Keratinocyte (primary cell): ENCODE measurements at regions not wholly inside any gene's neighbourhood (a gene's known extent, or its start where the extent isn't known, plus 50 kb on each side); places are given as distances from the start of the nearest gene placed in this dataset.

ENCODE experiments used
- DNase-seq: peaks from one replicate; pipeline ENCODE4 v3.0.0-alpha.2; 2011; ENCODE audit warnings: low read depth, missing footprints, low spot score
- FAIRE-seq: peaks from 2 replicates; lab custom pipeline; 2011; peaks lifted over from hg19 to GRCh38; lab: Jason Lieb, UNC
- H2AFZ ChIP-seq: 2 replicates; pipeline ENCODE4 v1.6.0; 2012; ENCODE audit warnings: low read length, control low read depth, inconsistent platforms; ENCODE audit not compliant: control insufficient read depth
- H3K27ac ChIP-seq: 2 replicates; pipeline ENCODE4 v1.5.1; 2011; ENCODE audit warnings: low read length; ENCODE audit not compliant: control insufficient read depth, insufficient read depth
- H3K27me3 ChIP-seq: 3 replicates; pipeline ENCODE4 v1.6.0; 2011; ENCODE audit warnings: low read length; ENCODE audit not compliant: control insufficient read depth, insufficient read depth; ENCODE audit errors: extremely low read depth
- H3K36me3 ChIP-seq, 2 experiments: 2 replicates in 1 of 2; 3 replicates in 1 of 2; pipeline ENCODE4 v1.5.1; 2011; ENCODE audit warnings: low read length in 2 of 2, mild to moderate bottlenecking in 1 of 2; ENCODE audit not compliant: control insufficient read depth in 2 of 2, insufficient read depth in 2 of 2; ENCODE audit errors: extremely low read depth in 1 of 2
- H3K4me1 ChIP-seq: 3 replicates; pipeline ENCODE4 v1.5.1; 2011; ENCODE audit warnings: low read length; ENCODE audit not compliant: control insufficient read depth, insufficient read depth; ENCODE audit errors: extremely low read depth
- H3K4me2 ChIP-seq: 3 replicates; pipeline ENCODE4 v1.6.0; 2011; ENCODE audit warnings: low read depth, low read length; ENCODE audit not compliant: control insufficient read depth, insufficient read depth; ENCODE audit errors: extremely low read depth
- H3K4me3 ChIP-seq, 3 experiments: fragments of 200-600 bp in 1 of 3; sonication (generic) in 1 of 3; 2 replicates in 2 of 3; 3 replicates in 1 of 3; pipeline ENCODE4 v1.5.1; 2011 to 2016; ENCODE audit warnings: low read length in 3 of 3, mild to moderate bottlenecking in 3 of 3, control low read depth in 2 of 3, inconsistent platforms in 1 of 3, low read depth in 1 of 3, mixed read lengths in 1 of 3, mixed run types in 1 of 3, moderate library complexity in 1 of 3; ENCODE audit not compliant: control insufficient read depth in 2 of 3, insufficient read depth in 2 of 3; ENCODE audit errors: extremely low read depth in 1 of 3
- H3K79me2 ChIP-seq: 2 replicates; pipeline ENCODE4 v1.6.0; 2012; ENCODE audit warnings: low read length; ENCODE audit not compliant: control insufficient read depth, insufficient read depth
- H3K9ac ChIP-seq: 3 replicates; pipeline ENCODE4 v1.6.0; 2011; ENCODE audit warnings: low read length; ENCODE audit not compliant: control insufficient read depth, insufficient read depth; ENCODE audit errors: extremely low read depth
- H3K9me1 ChIP-seq: 3 replicates; pipeline ENCODE4 v1.6.0; 2011; ENCODE audit warnings: low read length; ENCODE audit not compliant: control insufficient read depth, insufficient read depth; ENCODE audit errors: extremely low read depth
- H3K9me3 ChIP-seq: 2 replicates; pipeline ENCODE4 v1.5.1; 2012; ENCODE audit warnings: low read depth, low read length; ENCODE audit not compliant: control insufficient read depth
- H4K20me1 ChIP-seq: 3 replicates; pipeline ENCODE4 v1.6.0; 2011; ENCODE audit warnings: low read length; ENCODE audit not compliant: control insufficient read depth, insufficient read depth; ENCODE audit errors: extremely low read depth
- EZH2 ChIP-seq: IDR thresholded peaks from one replicate; pipeline ENCODE4 v1.6.1; 2012; ENCODE audit warnings: inconsistent platforms, mild to moderate bottlenecking, low read length, moderate library complexity
- dilution Hi-C: fragments of 300-500 bp; cut with MboI; formaldehyde crosslinking; loops from one replicate; pipeline ENCODE4 v1.7.0; 2020; ENCODE audit warnings: low sequenced_read_pairs; ENCODE audit not compliant: extremely low pct_ligation_motif_present
- TF ChIP-seq, protein P1 (sequence below), 3 experiments: IDR thresholded peaks in 1 of 3; conservative IDR thresholded peaks in 1 of 3; optimal IDR thresholded peaks in 1 of 3; 2 replicates in 2 of 3; 3 replicates in 1 of 3; pipeline versions ENCODE3 to v1.5.1; 2011; ENCODE audit warnings: low read length in 3 of 3, mild to moderate bottlenecking in 3 of 3, moderate library complexity in 2 of 3, control low read depth in 1 of 3, inconsistent platforms in 1 of 3; ENCODE audit not compliant: insufficient read depth in 2 of 3; ENCODE audit errors: extremely low read depth in 1 of 3

DNA sequence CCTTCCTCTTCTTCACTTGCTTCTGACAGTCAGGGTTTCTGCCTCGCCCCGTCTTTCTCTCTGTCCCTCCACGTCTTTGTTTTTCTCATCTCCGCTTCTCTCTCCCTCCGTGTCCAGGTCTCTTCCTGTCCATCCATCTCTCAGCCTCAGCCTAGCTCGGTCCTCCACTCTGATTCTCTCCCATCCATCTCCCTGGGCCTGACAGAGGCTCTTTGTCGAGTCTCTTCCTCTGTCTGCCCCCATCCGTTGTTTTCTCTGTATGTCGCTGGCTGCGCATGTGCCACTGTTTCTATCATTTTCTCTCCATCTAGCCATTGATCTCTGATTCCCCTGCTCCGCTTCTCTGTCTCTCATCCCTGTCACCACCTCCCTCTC, 328.9 kb upstream of the TBX3 start:
- Histone ChIP-seq H3K36me3 (no peaks in the 10 kb centered on the region), H3K4me3 (no peak overlapping the region), H3K9ac (no peak overlapping the region), H2AFZ (no peak overlapping the region), H3K27ac (no peak overlapping the region), H3K4me2 (no peak overlapping the region), H3K27me3 (peaks cover 3% of the 10 kb centered on the region), H3K9me3 (no peaks in the 10 kb centered on the region), H3K79me2 (no peaks in the 10 kb centered on the region), H4K20me1 (no peaks in the 10 kb centered on the region), H3K9me1 (no peaks in the 10 kb centered on the region), H3K4me1 (no peaks in the 10 kb centered on the region)
- no peak for FAIRE-seq
- dilution Hi-C loops: no loop called here
- no peak for DNase-seq
- TF ChIP-seq, protein P1, sequence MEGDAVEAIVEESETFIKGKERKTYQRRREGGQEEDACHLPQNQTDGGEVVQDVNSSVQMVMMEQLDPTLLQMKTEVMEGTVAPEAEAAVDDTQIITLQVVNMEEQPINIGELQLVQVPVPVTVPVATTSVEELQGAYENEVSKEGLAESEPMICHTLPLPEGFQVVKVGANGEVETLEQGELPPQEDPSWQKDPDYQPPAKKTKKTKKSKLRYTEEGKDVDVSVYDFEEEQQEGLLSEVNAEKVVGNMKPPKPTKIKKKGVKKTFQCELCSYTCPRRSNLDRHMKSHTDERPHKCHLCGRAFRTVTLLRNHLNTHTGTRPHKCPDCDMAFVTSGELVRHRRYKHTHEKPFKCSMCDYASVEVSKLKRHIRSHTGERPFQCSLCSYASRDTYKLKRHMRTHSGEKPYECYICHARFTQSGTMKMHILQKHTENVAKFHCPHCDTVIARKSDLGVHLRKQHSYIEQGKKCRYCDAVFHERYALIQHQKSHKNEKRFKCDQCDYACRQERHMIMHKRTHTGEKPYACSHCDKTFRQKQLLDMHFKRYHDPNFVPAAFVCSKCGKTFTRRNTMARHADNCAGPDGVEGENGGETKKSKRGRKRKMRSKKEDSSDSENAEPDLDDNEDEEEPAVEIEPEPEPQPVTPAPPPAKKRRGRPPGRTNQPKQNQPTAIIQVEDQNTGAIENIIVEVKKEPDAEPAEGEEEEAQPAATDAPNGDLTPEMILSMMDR (optimal IDR thresholded peaks at IDR 0.05 in 1 of 3, IDR thresholded peaks at IDR 0.05 in 1 of 3, conservative IDR thresholded peaks at IDR 0.05 in 1 of 3; ENCODE audit: extremely low read depth in 1 of 3, insufficient read depth in 2 of 3, low read length in 3 of 3): no peak
- no peak for TF ChIP-seq EZH2

DNA sequence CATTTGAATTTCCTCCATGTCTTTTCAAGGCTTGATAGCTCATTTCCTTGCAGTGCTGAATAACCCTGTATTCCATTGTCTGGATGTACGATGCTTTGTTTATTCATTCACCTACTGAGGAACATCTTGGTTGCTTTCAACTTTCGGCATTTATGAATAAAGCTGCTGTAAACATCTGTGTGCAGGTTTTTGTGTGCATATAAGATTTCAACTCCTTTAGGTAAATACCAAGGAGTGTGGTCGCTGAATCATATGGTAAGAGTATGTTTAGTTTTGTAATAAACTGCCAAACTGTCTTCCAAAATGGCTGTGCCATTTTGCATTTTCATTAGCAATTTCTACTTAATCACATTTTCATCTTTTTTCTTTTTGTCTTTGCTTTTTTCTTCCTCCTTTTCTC, 327.7 kb upstream of the TBX3 start:
- no peak overlapping the region for H3K4me2 ChIP-seq
- H3K4me3 ChIP-seq: no peak overlapping the region
- H3K4me1 ChIP-seq: no peaks in the 10 kb centered on the region
- H3K36me3 ChIP-seq: no peaks in the 10 kb centered on the region
- no peaks in the 10 kb centered on the region for H3K9me1 ChIP-seq
- no peak for FAIRE-seq
- no peaks in the 10 kb centered on the region for H4K20me1 ChIP-seq
- no peak for TF ChIP-seq EZH2
- TF ChIP-seq, protein P1 (optimal IDR thresholded peaks at IDR 0.05 in 1 of 3, IDR thresholded peaks at IDR 0.05 in 1 of 3, conservative IDR thresholded peaks at IDR 0.05 in 1 of 3; ENCODE audit: extremely low read depth in 1 of 3, insufficient read depth in 2 of 3, low read length in 3 of 3): no peak
- H3K79me2 ChIP-seq: no peaks in the 10 kb centered on the region
- peaks cover 3% of the 10 kb centered on the region for H3K27me3 ChIP-seq
- H3K9ac ChIP-seq: no peak overlapping the region
- no peak overlapping the region for H2AFZ ChIP-seq
- DNase-seq: no peak
- no peak overlapping the region for H3K27ac ChIP-seq
- dilution Hi-C loops: no loop called here
- no peaks in the 10 kb centered on the region for H3K9me3 ChIP-seq
